ENCODE measurements at regions not wholly inside any gene's neighbourhood (a gene's known extent, or its start where the extent isn't known, plus 50 kb on each side); places are given as distances from the start of the nearest gene placed in this dataset.

DNA sequence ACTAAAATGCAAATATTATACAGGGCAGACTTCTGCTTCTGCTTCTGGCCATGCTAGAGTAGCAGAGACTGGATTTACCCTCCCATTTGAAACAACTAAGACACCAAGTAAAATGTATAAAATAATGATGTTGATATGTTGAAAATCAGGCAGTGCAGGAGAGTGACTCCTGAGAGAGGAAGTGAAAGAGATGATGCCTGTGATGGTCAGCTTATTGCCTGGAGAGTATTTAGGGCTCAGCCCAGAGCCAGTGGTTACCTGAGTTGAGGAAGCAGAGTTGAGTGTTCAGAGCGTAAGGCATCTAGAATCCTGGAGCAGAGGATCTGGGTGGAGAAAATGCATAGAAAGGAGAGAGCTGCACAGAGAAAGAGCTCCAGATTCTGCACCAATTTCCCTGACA is 131.8 kb upstream of the C14orf180 start:
- TF ChIP-seq, protein P1, sequence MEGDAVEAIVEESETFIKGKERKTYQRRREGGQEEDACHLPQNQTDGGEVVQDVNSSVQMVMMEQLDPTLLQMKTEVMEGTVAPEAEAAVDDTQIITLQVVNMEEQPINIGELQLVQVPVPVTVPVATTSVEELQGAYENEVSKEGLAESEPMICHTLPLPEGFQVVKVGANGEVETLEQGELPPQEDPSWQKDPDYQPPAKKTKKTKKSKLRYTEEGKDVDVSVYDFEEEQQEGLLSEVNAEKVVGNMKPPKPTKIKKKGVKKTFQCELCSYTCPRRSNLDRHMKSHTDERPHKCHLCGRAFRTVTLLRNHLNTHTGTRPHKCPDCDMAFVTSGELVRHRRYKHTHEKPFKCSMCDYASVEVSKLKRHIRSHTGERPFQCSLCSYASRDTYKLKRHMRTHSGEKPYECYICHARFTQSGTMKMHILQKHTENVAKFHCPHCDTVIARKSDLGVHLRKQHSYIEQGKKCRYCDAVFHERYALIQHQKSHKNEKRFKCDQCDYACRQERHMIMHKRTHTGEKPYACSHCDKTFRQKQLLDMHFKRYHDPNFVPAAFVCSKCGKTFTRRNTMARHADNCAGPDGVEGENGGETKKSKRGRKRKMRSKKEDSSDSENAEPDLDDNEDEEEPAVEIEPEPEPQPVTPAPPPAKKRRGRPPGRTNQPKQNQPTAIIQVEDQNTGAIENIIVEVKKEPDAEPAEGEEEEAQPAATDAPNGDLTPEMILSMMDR (IDR thresholded peaks at IDR 0.05; ENCODE audit: borderline replicate concordance, control extremely low read depth, extremely low read depth, insufficient read depth, missing control alignments): no peak
- DNase-seq (ENCODE audit: low spot score): no peak
- in situ Hi-C loops (cut with MboI; ENCODE audit: low sequenced_read_pairs, unreplicated experiment): no loop called here

DNA sequence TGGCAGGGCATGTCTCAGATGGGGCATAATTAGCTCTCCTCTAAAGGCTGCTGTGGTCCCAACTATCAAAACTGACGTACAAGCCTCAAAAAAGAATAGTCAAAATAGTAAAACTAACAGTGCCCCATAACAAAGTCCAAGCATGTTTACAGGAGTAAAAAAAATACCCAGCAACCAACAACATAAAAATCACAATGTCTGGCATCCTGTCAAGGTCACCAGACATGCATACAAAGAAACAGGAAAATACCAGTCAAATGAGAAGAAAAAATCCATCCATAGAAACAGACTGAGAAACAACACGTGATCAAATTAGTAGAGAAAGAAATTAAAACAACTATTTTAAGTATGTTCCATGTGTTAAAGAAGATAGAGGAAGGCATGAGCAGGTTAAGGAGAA is 131.2 kb upstream of the C14orf180 start:
- no peak for DNase-seq (ENCODE audit: low spot score)
- in situ Hi-C loops (cut with MboI; ENCODE audit: low sequenced_read_pairs, unreplicated experiment): no loop called here
- TF ChIP-seq, protein P1 (IDR thresholded peaks at IDR 0.05; ENCODE audit: borderline replicate concordance, control extremely low read depth, extremely low read depth, insufficient read depth, missing control alignments): no peak

DNA sequence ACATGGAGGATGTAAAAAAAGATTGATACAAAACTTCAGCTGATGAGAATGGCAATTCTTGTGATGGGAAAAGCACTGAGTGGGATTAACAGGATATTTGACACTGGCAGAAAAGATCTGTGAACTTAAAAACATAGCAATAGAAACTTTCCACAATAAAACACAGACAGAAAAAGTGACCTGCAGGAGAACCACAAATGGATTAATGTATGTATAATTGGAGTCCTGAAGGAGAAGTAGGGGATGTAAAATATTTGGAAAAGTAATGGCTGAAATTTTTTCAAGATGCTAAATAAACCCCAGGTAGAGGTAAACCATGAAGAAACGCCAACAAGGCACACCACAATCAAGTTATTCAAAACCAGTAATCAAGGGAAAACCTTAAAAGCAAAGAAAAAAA is 130.8 kb upstream of the C14orf180 start:
- in situ Hi-C loops (cut with MboI; ENCODE audit: low sequenced_read_pairs, unreplicated experiment): no loop called here
- TF ChIP-seq, protein P1 (IDR thresholded peaks at IDR 0.05; ENCODE audit: borderline replicate concordance, control extremely low read depth, extremely low read depth, insufficient read depth, missing control alignments): no peak
- no peak for DNase-seq (ENCODE audit: low spot score)

DNA sequence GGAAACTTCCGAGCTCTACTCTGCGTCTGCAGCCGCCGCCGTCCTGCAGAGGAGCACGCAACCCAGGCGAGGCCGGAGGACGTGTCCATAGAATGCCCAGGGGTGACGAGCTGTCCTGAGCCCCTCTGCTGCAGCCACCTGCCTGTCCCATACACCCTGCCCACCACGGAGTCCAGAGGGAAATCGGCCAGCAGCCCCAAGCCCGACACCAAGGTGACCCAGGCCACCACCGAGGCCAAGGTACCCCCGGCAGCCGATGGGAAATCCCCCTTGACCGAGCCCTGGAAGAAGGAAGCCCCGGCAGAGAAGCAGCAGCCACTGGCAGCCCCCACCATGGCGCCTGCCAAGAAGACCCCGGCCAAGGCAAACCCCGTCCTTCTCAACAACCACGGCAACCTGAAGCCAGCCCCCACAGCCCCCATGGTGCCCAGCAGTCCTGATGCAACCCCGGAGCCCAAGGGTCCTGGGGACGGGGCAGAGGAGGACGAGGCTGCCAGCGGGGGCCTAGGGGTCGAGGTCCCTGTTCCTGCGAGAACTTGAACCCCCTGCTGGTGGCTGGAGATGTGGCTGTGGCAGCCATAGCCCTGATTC is 128.7 kb upstream of the C14orf180 start:
- no peak for DNase-seq (ENCODE audit: low spot score)
- in situ Hi-C loops (cut with MboI; ENCODE audit: low sequenced_read_pairs, unreplicated experiment): no loop called here
- TF ChIP-seq, protein P1 (IDR thresholded peaks at IDR 0.05; ENCODE audit: borderline replicate concordance, control extremely low read depth, extremely low read depth, insufficient read depth, missing control alignments): no peak

DNA sequence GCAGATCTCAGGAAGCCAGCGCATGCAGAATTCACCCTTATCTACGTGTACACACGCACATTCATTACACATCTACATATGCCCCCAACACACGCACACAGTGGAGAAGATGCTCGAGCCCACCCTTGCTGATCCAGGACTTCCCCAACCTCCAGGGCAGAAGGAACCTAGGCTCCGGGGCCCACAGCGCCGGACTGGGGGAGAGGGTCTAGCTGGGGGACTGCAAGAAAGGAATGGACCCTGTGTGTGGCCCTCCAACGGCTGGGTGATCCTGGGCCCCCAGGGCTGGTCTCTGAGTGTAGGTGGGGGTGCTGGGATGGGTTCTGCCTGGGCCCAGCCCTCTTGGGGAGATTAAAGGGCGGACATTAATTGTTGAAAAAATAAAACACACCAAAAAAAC is 128.1 kb upstream of the C14orf180 start:
- no peak for DNase-seq (ENCODE audit: low spot score)
- TF ChIP-seq, protein P1 (IDR thresholded peaks at IDR 0.05; ENCODE audit: borderline replicate concordance, control extremely low read depth, extremely low read depth, insufficient read depth, missing control alignments): no peak
- in situ Hi-C loops (cut with MboI; ENCODE audit: low sequenced_read_pairs, unreplicated experiment): no loop called here

DNA sequence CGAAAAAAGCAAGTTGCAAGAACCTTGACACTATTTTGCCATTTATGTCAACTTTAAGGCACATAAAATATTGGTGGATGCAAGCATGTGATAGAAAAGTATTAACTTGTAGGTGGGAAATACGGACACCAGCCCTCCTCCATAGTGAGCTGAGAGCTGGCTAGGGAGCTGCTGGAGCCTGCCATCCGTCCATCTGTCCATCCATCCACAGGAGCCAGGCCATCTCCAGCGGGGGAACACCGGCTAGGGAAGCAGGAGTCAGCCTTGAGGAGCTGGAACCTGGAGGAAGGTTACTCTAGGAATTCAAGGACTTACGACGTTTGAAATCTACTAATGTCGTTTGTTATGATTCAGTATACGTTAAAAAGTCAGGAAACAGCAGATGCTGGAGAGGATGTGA is 120.7 kb upstream of the C14orf180 start:
- no peak for DNase-seq (ENCODE audit: low spot score)
- TF ChIP-seq, protein P1 (IDR thresholded peaks at IDR 0.05; ENCODE audit: borderline replicate concordance, control extremely low read depth, extremely low read depth, insufficient read depth, missing control alignments): no peak
- in situ Hi-C loops (cut with MboI; ENCODE audit: low sequenced_read_pairs, unreplicated experiment): no loop called here
